ENCODE measurements at regions not wholly inside any gene's neighbourhood (a gene's known extent, or its start where the extent isn't known, plus 50 kb on each side); places are given as distances from the start of the nearest gene placed in this dataset.

DNA sequence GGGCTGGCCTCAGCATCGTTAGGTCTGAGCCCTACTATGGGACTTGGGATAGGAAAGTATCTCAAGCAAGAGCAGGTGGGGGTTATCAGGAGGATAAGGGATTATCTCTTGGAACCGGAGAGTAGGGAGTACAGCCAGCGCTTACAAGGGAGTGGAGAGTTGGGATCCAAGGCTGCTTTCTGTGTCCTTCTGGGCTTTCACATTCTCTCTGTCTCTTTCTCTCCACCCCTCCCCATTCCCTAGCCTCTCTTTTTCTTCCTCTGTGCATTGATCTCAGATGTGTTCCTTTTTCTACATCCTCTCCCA lies 170.2 kb downstream of the BUD13 start (continued):
- TF ChIP-seq POLR2AphosphoS5 (IDR thresholded peaks at IDR 0.05; ENCODE audit: low read depth): no peak
- no peak for TF ChIP-seq ZNF114 (CRISPR knock-in tag; IDR thresholded peaks at IDR 0.05)
- TF ChIP-seq, protein P1, sequence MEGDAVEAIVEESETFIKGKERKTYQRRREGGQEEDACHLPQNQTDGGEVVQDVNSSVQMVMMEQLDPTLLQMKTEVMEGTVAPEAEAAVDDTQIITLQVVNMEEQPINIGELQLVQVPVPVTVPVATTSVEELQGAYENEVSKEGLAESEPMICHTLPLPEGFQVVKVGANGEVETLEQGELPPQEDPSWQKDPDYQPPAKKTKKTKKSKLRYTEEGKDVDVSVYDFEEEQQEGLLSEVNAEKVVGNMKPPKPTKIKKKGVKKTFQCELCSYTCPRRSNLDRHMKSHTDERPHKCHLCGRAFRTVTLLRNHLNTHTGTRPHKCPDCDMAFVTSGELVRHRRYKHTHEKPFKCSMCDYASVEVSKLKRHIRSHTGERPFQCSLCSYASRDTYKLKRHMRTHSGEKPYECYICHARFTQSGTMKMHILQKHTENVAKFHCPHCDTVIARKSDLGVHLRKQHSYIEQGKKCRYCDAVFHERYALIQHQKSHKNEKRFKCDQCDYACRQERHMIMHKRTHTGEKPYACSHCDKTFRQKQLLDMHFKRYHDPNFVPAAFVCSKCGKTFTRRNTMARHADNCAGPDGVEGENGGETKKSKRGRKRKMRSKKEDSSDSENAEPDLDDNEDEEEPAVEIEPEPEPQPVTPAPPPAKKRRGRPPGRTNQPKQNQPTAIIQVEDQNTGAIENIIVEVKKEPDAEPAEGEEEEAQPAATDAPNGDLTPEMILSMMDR (conservative IDR thresholded peaks at IDR 0.05; ENCODE audit: low read depth in 2 of 2): no peak
- TF ChIP-seq STAT1 (IDR thresholded peaks at IDR 0.05; ENCODE audit: unreplicated experiment): no peak

DNA sequence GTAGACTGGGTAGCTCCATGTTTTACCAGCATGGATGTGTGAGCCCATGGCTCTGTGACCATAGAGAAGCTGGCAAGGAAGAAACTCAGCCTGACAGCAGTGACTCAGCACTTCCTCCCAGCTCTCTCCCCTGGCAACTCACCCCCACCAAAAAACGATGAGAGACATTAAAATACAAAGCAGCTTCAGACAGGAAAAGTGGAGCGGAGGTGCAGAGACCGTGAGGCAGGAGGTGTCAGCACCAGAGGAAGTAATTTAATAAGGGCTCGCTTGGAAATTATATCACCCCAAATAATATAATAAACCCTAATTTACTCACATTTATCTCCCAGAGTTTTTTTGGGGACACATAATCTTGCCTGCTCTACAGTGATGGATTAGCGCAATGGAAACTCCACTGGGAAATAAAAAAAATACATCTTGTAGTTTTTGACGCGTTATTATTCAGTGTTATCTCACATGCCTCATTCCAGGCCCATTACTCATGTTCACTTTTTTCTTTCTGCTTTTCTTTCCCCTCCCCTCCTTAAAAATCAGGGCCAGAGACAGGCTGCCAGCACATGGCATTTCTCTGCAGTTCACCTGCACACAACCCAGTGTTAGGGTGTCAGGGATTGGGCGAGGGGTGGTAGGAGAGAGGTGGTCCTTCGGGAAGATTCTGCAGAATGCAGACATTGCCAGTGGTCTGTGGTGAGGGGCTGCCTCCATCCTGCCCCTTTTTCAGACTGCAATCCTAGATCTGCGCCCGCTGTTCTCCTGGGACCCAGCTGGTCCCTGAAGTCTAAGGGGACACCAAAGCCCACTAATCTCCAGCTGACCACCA lies 170.8 kb downstream of the BUD13 start:
- Histone ChIP-seq H2AFZ (0 out of 2 replicates have a peak overlapping the region, but pooled peaks have one; percentile 74), H3K36me3 (ENCODE audit: insufficient read depth) (no peaks in the 10 kb centered on the region), H3K27ac (ENCODE audit: low read depth) (no peak overlapping the region), H3F3A (replicated peaks; ENCODE audit: low read depth) (no peaks in the 10 kb centered on the region), H3K27me3 (ENCODE audit: insufficient read depth) (no peaks in the 10 kb centered on the region), H3K4me2 (no peak overlapping the region), H4K20me1 (replicated peaks; ENCODE audit: insufficient read depth) (no peaks in the 10 kb centered on the region), H3K9me2 (ENCODE audit: insufficient read depth) (no peaks in the 10 kb centered on the region), H3K79me2 (replicated peaks; ENCODE audit: insufficient read depth) (no peaks in the 10 kb centered on the region), H3K4me1 (ENCODE audit: insufficient read depth) (no peaks in the 10 kb centered on the region), H3K4me3 (no peak overlapping the region)
- TF ChIP-seq EZH2 (IDR thresholded peaks at IDR 0.05; ENCODE audit: low read depth, unreplicated experiment) (no peak), JUNB (IDR thresholded peaks at IDR 0.05; ENCODE audit: unreplicated experiment) (no peak)
- Mint-ChIP-seq H3K4me3 (no peak overlapping the region), H3K36me3 (ENCODE audit: low read depth) (no peaks in the 10 kb centered on the region), H3K4me1 (peaks cover 7% of the 10 kb centered on the region; the same call in 2 of the 3 replicates), H3K9me3 (no peaks in the 10 kb centered on the region), H3K27me3 (ENCODE audit: insufficient read depth, low read depth, poor library complexity) (peaks cover 7% of the 10 kb centered on the region), H3K27ac (peak overlapping the region; percentile 4; the same call in 1 of the 2 replicates)
- no peak for DNase-seq (ENCODE audit: low spot score)
- no peak for ATAC-seq

DNA sequence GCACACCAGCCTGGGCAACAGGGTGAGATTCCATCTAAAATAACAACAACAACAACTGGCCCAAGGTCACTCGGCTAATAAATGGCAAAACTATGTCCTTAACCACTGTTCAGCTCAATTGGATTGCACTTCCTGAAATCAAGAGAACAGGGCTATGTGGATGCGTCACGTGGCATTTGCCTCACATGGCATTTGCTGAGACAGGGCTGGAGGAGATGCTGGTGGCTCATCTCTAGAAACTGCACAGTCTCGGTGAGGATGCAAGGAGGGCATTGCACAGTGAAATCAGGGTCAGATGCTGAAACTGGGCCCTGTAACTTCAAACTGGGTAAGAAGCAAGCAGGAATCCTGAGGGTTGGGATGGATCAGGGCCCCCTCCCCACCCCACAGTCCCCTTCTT lies 171.9 kb downstream of the BUD13 start:
- DNase-seq (ENCODE audit: low spot score): no peak
- H3K4me3 Mint-ChIP-seq: no peak overlapping the region
- Histone ChIP-seq H3K27me3 (ENCODE audit: insufficient read depth) (no peaks in the 10 kb centered on the region), H3K4me2 (no peak overlapping the region), H3K4me3 (no peak overlapping the region), H3K27ac (ENCODE audit: low read depth) (no peak overlapping the region), H4K20me1 (replicated peaks; ENCODE audit: insufficient read depth) (no peaks in the 10 kb centered on the region), H3K79me2 (replicated peaks; ENCODE audit: insufficient read depth) (no peaks in the 10 kb centered on the region), H3K36me3 (ENCODE audit: insufficient read depth) (no peaks in the 10 kb centered on the region), H3K9me2 (ENCODE audit: insufficient read depth) (no peaks in the 10 kb centered on the region), H2AFZ (no peak overlapping the region), H3K4me1 (ENCODE audit: insufficient read depth) (no peaks in the 10 kb centered on the region), H3F3A (replicated peaks; ENCODE audit: low read depth) (no peaks in the 10 kb centered on the region)
- H3K36me3 Mint-ChIP-seq (ENCODE audit: low read depth): no peaks in the 10 kb centered on the region
- H3K27me3 Mint-ChIP-seq (ENCODE audit: insufficient read depth, low read depth, poor library complexity): peaks cover 7% of the 10 kb centered on the region
- no peak for ATAC-seq
- H3K27ac Mint-ChIP-seq: no peak overlapping the region
- peaks cover 7% of the 10 kb centered on the region; the same call in 2 of the 3 replicates for H3K4me1 Mint-ChIP-seq
- H3K9me3 Mint-ChIP-seq: no peaks in the 10 kb centered on the region
- TF ChIP-seq, protein P2, sequence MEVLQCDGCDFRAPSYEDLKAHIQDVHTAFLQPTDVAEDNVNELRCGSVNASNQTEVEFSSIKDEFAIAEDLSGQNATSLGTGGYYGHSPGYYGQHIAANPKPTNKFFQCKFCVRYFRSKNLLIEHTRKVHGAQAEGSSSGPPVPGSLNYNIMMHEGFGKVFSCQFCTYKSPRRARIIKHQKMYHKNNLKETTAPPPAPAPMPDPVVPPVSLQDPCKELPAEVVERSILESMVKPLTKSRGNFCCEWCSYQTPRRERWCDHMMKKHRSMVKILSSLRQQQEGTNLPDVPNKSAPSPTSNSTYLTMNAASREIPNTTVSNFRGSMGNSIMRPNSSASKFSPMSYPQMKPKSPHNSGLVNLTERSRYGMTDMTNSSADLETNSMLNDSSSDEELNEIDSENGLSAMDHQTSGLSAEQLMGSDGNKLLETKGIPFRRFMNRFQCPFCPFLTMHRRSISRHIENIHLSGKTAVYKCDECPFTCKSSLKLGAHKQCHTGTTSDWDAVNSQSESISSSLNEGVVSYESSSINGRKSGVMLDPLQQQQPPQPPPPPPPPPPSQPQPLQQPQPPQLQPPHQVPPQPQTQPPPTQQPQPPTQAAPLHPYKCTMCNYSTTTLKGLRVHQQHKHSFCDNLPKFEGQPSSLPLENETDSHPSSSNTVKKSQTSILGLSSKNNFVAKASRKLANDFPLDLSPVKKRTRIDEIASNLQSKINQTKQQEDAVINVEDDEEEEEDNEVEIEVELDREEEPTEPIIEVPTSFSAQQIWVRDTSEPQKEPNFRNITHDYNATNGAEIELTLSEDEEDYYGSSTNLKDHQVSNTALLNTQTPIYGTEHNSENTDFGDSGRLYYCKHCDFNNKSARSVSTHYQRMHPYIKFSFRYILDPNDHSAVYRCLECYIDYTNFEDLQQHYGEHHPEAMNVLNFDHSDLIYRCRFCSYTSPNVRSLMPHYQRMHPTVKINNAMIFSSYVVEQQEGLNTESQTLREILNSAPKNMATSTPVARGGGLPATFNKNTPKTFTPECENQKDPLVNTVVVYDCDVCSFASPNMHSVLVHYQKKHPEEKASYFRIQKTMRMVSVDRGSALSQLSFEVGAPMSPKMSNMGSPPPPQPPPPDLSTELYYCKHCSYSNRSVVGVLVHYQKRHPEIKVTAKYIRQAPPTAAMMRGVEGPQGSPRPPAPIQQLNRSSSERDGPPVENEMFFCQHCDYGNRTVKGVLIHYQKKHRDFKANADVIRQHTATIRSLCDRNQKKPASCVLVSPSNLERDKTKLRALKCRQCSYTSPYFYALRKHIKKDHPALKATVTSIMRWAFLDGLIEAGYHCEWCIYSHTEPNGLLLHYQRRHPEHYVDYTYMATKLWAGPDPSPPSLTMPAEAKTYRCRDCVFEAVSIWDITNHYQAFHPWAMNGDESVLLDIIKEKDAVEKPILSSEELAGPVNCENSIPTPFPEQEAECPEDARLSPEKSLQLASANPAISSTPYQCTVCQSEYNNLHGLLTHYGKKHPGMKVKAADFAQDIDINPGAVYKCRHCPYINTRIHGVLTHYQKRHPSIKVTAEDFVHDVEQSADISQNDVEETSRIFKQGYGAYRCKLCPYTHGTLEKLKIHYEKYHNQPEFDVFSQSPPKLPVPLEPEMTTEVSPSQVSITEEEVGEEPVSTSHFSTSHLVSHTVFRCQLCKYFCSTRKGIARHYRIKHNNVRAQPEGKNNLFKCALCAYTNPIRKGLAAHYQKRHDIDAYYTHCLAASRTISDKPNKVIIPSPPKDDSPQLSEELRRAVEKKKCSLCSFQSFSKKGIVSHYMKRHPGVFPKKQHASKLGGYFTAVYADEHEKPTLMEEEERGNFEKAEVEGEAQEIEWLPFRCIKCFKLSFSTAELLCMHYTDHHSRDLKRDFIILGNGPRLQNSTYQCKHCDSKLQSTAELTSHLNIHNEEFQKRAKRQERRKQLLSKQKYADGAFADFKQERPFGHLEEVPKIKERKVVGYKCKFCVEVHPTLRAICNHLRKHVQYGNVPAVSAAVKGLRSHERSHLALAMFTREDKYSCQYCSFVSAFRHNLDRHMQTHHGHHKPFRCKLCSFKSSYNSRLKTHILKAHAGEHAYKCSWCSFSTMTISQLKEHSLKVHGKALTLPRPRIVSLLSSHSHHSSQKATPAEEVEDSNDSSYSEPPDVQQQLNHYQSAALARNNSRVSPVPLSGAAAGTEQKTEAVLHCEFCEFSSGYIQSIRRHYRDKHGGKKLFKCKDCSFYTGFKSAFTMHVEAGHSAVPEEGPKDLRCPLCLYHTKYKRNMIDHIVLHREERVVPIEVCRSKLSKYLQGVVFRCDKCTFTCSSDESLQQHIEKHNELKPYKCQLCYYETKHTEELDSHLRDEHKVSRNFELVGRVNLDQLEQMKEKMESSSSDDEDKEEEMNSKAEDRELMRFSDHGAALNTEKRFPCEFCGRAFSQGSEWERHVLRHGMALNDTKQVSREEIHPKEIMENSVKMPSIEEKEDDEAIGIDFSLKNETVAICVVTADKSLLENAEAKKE (CRISPR knock-in tag; IDR thresholded peaks at IDR 0.05): no peak
- TF ChIP-seq EZH2phosphoT487 (IDR thresholded peaks at IDR 0.05; ENCODE audit: unreplicated experiment) (no peak), ZNF114 (CRISPR knock-in tag; IDR thresholded peaks at IDR 0.05) (no peak), ZNF331 (CRISPR knock-in tag; IDR thresholded peaks at IDR 0.05; ENCODE audit: low read depth) (no peak), POLR2AphosphoS5 (IDR thresholded peaks at IDR 0.05; ENCODE audit: low read depth) (no peak), JUNB (IDR thresholded peaks at IDR 0.05; ENCODE audit: unreplicated experiment) (no peak)
- TF ChIP-seq, protein P1 (conservative IDR thresholded peaks at IDR 0.05; ENCODE audit: low read depth in 2 of 2): no peak
